Fibroblast of skin of left quadriceps (primary cell): ENCODE measurements at regions not wholly inside any gene's neighbourhood (a gene's known extent, or its start where the extent isn't known, plus 50 kb on each side); places are given as distances from the start of the nearest gene placed in this dataset.

Experiments
- DNase-seq, 2 experiments: peaks; one replicate each; pipeline ENCODE4 v3.0.0-alpha.2; 2013; ENCODE audit warnings: low read depth in 2 of 2

- DNase-seq: no peak
These were observed 99.8 kb downstream of the TES start for GRCh38 chr7:116310141-116310540.

DNA sequence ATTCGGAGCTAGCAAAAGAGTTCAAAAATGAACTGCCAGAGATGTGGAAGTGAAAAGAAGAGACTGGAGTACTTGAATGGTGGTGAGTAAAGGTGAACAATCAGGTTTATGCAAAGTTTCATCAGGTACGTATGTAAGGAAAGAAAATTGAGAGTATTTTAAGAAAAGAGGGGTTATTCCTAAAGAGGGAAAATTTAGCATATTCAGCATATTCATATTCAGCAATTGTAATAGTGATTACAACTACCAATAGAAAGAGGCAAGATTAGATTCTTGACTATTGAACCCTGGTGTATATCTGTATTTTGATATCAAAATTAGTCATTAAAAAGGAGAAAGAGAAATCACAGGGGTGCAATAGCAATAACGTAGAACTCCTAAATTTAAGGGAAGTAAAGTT is 100.9 kb downstream of the TES start:
- DNase-seq: no peak

DNA sequence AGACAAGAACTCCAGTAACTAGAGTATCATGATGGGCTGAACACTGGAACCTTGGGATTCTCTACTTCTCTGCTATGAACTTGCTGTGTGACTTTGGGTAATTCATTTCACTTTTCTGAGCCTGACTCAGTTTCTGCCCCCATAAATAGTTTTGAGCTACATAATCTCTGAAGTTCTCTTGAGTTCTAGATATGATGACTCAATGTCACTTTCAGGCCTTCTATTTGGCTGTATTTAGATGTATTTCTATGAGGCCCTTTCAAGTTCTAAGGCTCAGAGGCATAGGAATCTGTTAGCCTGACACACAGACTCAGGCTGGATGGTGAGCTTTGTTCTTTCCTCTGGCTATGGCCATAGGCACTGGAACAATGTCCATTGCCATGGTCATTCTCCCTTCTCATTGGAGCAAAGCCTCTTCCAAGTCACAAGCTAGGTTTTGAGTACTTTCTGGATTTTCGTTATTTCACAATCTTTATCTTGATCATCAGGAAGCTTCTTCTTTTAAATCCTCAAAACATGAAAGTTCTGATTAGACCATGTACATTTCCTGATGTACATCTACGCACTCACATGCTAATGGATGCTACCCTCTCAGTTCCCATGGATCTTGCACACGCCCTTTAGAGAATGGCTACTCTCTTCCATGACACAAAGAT is 101.6 kb downstream of the TES start:
- DNase-seq: no peak

DNA sequence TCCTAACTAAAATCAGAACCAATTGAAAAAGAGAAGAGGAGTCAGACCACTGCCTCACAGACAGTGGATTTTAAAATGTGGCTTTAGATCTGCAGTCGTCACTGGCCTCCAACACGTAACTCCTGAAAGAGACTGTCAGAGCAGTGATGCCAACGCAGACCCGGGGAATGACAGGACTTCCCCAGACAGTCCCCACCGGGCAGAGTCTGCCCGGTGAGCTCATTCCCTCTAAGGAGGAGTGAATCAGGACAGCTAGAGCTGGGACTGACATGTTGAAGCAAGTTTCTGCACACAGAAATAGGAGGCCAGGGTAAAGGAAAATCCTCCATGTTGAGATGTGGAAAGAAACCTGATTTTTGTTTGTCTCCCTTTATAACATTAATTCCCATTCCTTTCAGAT is 105.0 kb downstream of the TES start:
- DNase-seq: no peak

- no peak for DNase-seq
These were observed 105.5 kb downstream of the TES start for GRCh38 chr7:116315803-116316202.

DNA sequence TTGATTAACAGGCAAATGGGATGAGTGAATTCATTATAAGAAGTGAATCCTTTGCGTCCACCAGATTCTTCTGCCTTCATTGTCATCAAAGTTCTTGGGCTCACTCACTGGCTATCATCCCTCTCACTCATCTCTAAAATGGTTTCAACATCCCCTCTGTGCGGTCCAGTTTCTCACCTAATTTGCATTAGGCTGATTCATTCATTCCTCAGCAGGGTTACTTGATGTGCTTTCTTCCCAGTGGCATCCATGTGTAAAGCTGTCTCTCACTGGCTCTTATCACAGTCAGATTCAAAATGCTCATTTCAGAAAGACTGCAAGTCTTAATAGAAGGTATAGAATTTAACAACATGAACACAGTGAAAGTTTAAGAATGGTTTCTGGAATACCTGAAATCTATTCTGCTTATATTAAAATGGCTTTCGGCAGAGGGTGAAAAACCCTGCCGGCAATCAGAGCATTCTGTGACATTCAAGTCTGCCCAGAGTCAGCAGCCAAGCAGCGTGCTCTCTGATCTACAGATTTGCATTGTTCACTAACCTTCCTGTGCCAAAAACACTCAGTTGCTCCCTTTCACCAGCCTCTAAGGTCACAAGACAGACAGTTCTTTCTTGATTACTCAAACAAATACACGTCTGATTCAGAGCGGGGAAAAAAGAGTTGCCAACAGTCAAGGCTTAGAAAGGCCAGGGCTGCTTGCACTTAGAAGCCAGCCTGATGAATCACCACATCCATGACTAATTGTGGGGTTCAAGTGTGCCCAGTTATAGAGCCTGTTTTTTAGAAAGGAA is 106.7 kb downstream of the TES start:
- DNase-seq: peak; percentile 92 to 93

DNA sequence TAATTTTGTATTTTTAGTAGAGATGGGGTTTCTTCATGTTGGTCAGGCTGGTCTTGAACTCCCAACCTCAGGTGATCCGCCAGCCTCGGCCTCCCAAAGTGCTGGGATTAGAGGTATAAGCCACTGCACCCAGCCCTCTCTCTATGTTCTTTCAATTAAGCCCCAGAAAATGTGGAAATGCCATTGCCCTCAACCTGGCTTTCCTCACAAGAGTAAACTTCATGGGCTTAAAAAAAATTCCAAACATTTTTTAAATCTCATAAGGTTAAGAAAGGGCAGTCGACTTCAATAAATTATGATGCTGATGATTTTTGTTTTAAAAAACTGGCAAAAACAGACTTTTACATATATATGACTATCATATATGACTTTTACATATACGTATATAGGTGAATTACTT is 107.6 kb downstream of the TES start:
- DNase-seq: peak; percentile 31 to 37

- no peak for DNase-seq
These were observed 112.2 kb downstream of the TES start for GRCh38 chr7:116322541-116322940.

DNA sequence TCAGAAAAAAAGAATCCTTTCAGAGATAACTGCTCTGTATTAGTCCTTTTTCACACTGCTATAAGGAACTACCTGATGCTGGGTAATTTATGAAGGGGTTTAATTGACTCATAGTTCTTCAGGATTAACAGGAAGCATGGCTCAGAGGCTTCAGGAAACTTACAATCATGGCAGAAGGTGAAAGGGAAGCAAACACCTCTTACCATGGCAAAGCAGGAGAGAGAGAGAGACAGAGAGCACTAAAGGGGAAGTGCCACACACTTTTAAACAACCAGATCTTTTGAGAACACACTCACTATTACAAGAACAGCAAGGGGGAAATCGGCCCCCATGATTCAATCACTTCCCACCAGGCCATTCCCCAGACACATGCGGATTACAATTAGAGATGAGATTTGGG is 114.2 kb downstream of the TES start:
- DNase-seq: no peak

- DNase-seq: no peak
These were observed 115.2 kb downstream of the TES start for GRCh38 chr7:116325517-116325916.

DNA sequence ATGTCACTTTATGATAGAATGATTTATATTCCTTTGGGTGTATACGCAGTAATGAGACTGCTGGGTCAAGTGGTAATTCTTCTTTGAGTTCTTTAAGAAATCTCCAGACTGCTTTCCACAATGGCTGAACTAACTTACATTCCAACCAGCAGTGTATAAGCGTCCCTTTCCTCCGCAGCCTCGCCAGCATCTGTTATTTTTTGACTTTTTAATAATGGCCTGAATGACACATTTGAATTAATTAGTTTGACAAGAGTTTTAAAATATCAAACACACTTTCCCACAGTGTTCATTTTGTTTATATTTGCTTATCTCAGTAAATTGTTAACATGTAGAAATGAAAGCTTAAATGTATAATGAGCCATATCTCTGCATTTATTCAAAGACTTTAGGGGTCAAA is 116.8 kb downstream of the TES start:
- no peak for DNase-seq

DNA sequence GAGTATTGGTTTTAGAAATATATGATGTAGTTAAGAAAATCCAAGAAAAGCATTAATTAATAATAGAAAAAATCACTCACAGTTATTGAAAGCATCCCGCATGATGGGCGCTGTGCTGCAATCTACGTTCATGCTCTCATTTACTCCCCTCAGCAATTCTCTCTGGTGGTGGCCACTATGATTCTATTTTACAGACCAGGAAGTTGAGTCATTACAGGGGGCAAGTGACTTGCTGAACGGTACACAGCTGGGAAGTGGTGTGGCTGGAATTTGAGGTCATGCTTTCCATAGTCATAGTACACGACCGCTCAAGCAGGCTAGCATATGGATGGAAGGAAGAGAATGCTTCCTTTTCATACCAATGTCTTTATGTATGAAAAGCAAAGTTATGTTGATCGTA is 117.4 kb downstream of the TES start:
- DNase-seq: peak; percentile 59 to 65

GRCh38 chr7:116328161-116328560 is 117.8 kb downstream of the TES start:
- peak; percentile 29 to 40 for DNase-seq

GRCh38 chr7:116329686-116330503 is 119.6 kb downstream of the TES start:
- DNase-seq: no peak

DNA sequence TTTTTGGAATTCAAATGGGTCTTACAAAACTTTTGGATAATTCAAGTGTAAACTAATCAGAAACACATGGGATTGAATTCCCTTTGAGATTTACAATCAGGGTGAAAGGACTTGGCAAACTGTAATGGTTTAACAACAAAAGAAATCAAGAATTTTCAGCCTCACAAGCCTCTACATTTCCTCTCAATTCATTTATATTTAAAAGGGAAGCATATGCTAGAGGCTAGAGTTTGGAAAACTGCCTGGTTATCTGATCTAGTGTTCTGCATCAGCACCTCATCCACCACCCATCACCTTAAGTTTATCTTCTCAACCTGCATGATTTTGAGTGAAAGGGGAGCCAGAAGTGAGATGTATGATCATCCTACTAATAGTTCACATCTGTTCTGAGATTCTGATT is 120.7 kb downstream of the TES start:
- peak; percentile 91 to 92 for DNase-seq

DNA sequence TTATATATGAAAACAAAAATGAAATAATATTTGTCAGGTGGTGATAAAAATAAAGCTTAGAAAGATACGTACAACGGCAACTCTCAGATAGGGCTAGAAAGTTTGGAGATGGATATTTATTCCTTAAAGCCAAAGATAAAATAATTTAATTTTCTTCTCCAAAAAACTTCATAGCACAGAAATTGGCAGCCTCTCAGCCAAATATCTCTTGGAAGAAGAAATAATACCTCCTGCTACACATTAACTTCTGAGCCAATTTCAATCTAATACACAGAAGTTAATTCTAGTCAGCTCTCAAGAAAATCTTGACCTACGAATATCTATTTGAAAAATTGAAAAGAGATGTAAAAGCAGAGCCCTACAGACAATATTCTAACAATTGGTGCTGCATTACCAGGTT is 122.4 kb downstream of the TES start:
- no peak for DNase-seq

- no peak for DNase-seq
These were observed 124.2 kb downstream of the TES start for GRCh38 chr7:116334555-116334954.

DNA sequence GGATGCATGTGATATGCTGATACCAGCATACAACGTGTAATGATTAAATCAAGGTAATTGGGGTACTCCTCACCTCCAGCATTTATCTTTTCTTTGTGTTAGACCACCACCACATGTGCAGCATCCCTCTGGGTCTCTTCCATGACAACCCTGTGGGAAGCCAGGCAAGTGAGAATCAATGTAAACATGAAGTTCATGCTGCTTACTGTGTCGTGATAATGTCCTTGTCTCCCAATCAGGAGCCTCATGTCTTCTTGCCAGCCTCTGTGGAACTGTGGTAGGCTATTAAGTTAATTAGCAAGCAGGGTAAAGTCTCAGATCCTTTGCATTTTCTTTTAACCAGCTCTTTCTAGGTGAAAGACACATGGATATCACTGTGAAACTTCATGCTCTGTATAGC is 126.7 kb downstream of the TES start:
- DNase-seq: no peak

GRCh38 chr7:116337800-116338199 is 127.5 kb downstream of the TES start:
- no peak for DNase-seq

- DNase-seq: no peak
These were observed 129.2 kb downstream of the TES start for GRCh38 chr7:116339564-116339963.

DNA sequence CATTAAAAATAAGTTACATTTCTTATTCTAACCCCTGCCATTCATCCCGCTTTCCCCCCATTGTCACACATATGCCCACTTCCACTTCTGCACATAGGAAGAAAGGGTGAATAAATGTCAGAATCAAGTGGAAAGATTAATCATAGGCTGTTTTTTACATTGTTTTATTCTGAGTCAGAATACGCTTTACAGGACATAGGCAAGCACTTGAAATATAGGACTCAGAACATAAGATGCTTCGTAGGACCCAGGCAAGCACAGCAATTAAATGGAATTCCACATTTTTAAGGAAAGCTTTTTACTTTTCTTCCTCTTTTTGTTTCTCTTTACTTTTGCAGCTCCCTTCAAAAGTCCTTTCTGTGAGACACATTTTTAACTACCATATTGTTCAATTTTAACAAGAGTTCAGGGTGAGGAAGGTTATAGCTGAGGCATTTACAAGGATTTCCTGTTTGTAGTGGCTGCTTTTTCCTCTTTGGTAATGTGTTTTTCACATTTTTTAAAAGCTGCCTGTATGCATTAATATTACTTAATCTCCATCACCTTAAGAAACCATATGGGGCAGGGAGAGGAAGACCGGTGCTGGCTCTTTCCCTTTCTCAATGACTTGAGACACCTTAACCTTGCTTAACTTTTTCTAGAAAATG is 130.0 kb downstream of the TES start:
- DNase-seq: no peak
